GM21619 (cell line): ENCODE measurements at regions not wholly inside any gene's neighbourhood (a gene's known extent, or its start where the extent isn't known, plus 50 kb on each side); places are given as distances from the start of the nearest gene placed in this dataset.

Experiments
- ATAC-seq: cut with Tn5 transposase; IDR thresholded peaks from one replicate; pipeline ENCODE4 v1.9.1; 2021; ENCODE audit not compliant: unreplicated experiment

GRCh38 chr21:35938446-35938845, 121.9 kb downstream of the SETD4 start:
- no peak for ATAC-seq

GRCh38 chr21:35933466-35933865, 126.9 kb downstream of the SETD4 start:
- ATAC-seq = no peak

GRCh38 chr21:35932232-35932911, 128.0 kb downstream of the SETD4 start:
- ATAC-seq = peak; percentile 88

- no peak for ATAC-seq
Measured at GRCh38 chr21:35929901-35930300, 130.4 kb downstream of the SETD4 start.

- ATAC-seq = no peak
Measured at GRCh38 chr21:35927262-35927661, 133.1 kb downstream of the SETD4 start.

GRCh38 chr21:35926003-35926740, 134.2 kb downstream of the SETD4 start:
- no peak for ATAC-seq

- ATAC-seq = no peak
Measured at GRCh38 chr21:35925497-35925896, 134.8 kb downstream of the SETD4 start.

GRCh38 chr21:35924714-35925301, 135.5 kb downstream of the SETD4 start:
- no peak for ATAC-seq

GRCh38 chr21:35923971-35924370, 136.4 kb downstream of the SETD4 start:
- no peak for ATAC-seq

- no peak for ATAC-seq
Measured at GRCh38 chr21:35922618-35923017, 137.7 kb downstream of the SETD4 start.

GRCh38 chr21:35921471-35921870, 138.9 kb downstream of the SETD4 start:
- no peak for ATAC-seq

GRCh38 chr21:35920436-35920835, 139.9 kb downstream of the SETD4 start:
- no peak for ATAC-seq

- no peak for ATAC-seq
Measured at GRCh38 chr21:35915030-35915429, 145.3 kb downstream of the SETD4 start.

- ATAC-seq = no peak
Measured at GRCh38 chr21:35911412-35912191, 148.7 kb downstream of the SETD4 start.

- ATAC-seq = no peak
Measured at GRCh38 chr21:35909456-35910223, 150.7 kb downstream of the SETD4 start.

- ATAC-seq = no peak
Measured at GRCh38 chr21:35908311-35909078, 151.8 kb downstream of the SETD4 start.

GRCh38 chr21:35906586-35906985, 153.7 kb downstream of the SETD4 start:
- ATAC-seq = no peak

- no peak for ATAC-seq
Measured at GRCh38 chr21:35905963-35906345, 154.4 kb downstream of the SETD4 start.

- ATAC-seq = no peak
Measured at GRCh38 chr21:35905096-35905962, 155.0 kb downstream of the SETD4 start.
